GM12891 (cell line): ENCODE measurements at regions not wholly inside any gene's neighbourhood (a gene's known extent, or its start where the extent isn't known, plus 50 kb on each side); places are given as distances from the start of the nearest gene placed in this dataset.

Experiments
- POLR2A ChIP-seq: IDR thresholded peaks from 2 replicates; pipeline ENCODE4 v1.6.1; 2011; ENCODE audit warnings: low read depth, low read length, control low read depth
- POLR2AphosphoS5 ChIP-seq: IDR thresholded peaks from 2 replicates; pipeline ENCODE4 v1.6.1; 2011; ENCODE audit warnings: low read depth, low read length, control low read depth
- TAF1 ChIP-seq: IDR thresholded peaks from 2 replicates; pipeline ENCODE4 v1.6.1; 2011; ENCODE audit warnings: low read depth, low read length, control low read depth

DNA sequence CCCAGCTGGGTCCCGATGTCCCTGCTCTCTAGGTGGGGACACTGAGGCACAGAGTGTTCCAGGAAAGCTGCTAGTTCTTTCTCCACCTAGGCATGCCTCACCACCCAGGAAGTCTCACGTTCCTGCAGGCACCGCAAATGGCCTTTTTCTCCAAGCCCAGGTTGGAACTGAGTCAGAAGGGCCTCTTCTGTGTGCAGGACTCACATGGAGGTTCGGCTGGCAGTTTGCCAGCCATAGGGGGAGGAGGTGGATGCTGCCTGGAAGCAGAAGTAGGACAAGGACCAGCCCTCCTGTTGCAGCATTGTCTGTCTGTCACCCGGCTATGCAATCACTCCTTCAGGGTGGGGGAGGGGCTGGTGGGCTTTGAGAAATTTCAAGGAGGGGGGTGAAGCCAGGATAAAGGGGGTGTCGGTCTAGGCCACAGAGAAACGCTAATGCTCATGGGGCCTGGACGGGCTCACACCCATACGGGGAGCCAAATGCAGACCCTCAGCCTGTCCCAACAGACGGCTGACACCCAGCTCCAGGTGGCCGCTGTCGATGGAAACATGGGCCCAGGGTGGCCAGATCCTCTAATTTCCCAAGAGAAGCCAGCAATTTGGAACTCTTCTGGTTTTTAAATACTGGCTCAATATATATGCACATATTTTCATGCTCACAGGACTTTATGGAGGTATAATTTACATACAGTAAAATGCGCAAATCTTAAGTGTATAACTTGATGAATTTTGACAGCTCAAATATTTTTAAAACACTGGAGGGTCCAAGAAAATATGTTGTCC lies 120.5 kb downstream of the PHETA1 start:
- no peak for TF ChIP-seq POLR2A
- no peak for TF ChIP-seq POLR2AphosphoS5
- TF ChIP-seq TAF1: no peak
